IPS DF 19.7 (cell line): ENCODE measurements at regions not wholly inside any gene's neighbourhood (a gene's known extent, or its start where the extent isn't known, plus 50 kb on each side); places are given as distances from the start of the nearest gene placed in this dataset.

ENCODE experiments used
- DNase-seq: peaks from one replicate; pipeline ENCODE4 v3.0.0-alpha.2; 2013; ENCODE audit warnings: low read depth, low spot score

DNA sequence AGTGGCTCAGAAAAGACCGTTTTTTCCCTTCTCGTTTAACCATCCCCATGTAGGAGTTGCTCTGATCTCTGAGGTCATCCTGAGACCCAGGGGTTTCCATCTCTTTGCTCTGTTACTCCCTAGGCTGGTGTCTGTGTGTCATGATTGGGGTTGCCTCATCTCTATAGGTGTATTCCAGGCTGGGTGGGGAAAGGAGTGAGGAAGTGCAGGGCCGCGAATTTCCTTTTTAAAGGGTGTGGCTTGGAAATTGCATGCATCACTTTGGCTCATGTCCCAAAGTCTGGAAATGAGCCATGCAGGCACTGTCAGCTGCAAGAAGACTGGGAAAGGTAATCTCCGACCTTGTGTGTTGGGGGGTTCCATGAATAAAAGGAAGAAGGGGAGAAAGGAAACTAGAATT lies 201.9 kb downstream of the AACS start:
- DNase-seq: no peak

DNA sequence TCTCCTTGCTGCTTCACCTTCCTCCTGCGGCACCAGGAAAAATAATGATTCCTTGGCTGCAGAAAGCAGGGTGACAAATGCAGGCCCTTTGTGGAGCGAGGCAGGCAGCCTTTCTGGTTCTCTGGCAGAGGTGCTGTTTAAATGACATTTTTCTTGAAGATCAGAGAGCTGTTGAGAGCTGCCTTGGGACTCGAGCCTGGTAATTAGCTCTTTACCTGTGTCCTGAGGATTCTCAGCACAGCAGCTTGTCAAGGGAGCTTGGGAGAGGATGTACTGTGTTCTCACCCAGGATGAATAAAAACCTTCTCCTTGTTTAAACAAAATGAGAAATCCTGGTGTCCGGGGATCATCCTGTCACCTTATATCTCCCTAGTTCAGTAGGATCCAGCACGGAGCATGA lies 204.0 kb downstream of the AACS start:
- no peak for DNase-seq

DNA sequence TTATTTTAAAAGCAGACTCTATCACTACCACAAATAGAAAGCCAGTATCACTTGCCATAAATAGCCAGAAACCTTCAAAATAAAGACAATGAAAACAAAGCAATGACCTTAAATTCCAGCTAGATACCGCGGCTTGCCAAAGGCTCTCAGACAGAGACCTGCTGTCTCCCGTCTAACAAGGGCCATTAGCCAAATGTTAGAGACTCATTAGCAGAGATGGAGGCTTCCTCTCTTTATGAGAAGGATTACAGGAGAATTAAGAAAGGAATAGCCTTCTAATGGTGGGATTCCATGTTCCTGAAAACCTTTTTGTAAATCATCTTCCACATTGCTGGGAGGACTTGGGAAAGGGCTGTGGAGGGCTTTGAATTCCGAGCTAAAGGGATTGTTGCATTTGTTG lies 206.7 kb downstream of the AACS start:
- DNase-seq: no peak

DNA sequence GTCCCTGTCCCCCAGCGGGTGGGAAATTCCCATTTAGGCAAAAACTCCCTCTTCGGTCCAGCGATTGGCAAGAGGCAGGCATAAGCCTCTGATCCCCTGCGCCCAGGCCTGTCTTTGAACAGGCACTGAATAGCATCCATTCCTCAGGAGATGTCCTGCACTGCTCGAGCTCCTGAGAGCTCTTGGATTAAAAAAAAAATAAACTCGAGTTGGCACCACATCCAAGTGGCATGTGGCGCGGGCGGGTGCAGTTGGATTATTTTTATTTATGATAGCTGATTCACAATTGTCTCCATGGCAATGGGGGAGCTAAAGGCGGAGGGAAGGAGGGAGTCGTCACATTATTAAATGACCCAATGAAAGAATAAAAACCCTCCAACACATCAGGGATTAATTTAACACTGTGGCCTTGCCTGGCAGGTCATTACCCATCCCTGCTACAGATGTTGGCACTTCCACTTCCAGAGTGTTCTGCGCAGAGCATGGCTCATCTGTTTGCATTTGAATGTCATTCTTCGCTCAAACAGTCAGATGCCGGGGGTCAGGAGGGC lies 207.2 kb downstream of the AACS start:
- no peak for DNase-seq

DNA sequence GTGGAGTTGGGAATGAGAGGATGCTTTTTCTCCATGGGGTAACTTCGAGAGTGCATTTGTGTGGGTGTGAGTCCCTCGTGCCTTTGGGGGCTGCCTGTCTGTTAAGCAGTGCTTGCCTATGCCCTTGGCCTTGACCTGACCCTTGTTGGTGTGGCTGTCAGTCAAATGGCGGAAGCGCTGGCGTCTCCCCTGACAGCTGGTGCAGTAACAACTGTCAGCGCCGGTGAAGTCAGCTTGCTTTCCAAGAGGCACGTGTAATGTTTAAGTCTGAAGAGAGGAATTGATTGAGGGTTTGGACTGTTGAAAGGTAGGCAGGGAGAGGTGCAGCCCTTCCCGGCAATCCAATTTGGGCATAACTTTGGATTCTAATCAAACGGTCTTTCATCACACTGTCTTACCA lies 211.3 kb downstream of the AACS start:
- DNase-seq: no peak

DNA sequence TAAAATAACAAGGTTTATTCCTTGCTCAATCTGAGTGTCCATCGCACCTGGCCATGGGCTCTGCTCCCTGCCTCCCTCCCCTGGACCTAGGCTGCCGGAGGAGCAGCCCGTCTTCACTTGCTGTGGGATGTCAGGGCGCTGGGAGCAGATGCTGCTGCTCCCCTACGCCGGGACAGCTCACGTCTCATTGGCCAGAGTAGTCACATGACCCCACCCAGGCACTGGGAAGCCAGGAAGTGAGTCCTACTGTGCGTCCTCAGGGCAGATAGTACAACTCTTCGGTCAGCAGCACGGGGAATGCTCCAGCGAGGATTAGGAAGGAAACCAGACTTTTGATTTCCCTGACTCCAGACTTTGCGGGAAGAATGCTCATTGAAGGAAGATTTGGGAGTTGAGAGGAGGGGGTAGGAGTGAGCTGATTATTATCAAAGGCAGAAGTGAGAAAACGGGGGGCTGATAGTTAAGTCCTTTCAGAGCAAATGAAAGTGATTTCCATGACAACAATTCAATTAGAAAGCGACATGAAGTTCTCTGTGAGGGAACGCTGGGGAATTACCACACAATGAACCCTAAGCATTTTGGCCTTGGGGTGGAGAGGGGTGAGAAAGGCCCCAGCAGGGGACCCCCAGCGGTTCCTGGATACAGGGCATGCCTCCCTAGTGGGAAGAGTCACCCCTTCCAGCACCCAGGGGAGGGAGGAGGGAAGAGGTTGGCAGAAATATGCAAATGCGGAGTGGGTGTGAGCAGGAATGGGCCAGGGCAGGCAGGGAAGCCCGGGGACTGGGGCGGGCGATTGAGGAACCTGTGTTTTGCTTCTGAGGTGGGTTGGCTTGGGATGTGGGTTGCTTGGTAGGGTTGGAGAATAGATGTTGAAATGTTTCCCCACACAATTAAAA lies 215.5 kb downstream of the AACS start:
- peak; percentile 72 for DNase-seq

DNA sequence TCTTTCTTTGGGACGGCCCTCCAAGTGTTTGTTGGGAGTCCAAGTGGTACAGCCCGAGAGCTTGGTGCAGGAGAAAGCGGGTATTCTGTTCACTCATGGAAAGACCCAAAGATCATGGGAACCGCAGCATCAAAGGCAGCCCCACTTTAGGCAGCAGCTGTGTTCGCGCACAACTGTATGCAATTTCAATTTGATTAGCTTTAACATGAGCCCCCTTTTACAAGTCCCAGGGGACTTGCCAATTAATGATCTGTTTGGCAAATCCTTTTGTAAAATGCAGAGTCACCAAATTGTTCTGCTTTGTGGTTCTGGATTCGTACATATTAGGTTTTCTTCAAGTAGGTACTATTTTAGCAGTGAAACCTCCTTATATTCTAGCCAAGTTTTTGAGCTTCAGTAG lies 217.7 kb downstream of the AACS start:
- DNase-seq: no peak

DNA sequence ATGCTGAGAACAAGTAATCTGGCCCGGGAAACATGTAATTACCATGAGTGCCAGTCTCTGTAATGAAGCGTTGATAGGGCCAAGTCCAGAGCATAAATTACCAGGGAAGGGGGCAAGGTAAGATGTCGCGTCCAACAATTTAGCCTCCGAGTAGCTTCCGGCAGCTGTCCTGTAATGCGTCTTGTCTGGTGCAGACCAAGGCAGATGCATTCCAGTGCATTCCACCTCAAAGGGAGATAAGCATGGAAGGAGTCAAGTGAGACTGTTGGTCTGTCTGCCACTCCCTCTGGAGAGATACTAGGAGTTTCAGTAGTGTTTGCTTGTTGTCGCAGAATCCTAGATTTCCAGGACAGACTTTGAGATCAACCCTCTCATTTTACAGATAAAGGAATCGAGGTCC lies 218.3 kb downstream of the AACS start:
- DNase-seq: no peak

DNA sequence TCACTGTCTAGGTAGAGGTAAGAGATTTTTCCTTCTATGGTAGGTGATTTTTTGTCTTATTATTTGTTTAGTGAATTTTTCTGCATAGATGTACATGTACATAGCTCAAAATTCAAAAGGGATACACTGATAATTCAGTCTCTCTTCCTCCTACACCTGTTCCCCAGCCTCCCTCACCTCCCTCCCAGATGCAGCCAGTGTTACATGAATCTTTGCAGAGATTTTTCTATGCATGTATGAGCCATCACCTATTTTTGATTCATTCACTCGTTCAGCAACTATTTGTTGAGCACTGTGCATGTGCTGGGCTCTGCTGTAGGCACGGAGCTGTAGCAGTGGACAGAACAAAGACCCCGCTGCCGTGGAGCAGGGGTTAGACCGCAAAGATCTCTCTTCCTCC lies 218.9 kb downstream of the AACS start:
- no peak for DNase-seq

DNA sequence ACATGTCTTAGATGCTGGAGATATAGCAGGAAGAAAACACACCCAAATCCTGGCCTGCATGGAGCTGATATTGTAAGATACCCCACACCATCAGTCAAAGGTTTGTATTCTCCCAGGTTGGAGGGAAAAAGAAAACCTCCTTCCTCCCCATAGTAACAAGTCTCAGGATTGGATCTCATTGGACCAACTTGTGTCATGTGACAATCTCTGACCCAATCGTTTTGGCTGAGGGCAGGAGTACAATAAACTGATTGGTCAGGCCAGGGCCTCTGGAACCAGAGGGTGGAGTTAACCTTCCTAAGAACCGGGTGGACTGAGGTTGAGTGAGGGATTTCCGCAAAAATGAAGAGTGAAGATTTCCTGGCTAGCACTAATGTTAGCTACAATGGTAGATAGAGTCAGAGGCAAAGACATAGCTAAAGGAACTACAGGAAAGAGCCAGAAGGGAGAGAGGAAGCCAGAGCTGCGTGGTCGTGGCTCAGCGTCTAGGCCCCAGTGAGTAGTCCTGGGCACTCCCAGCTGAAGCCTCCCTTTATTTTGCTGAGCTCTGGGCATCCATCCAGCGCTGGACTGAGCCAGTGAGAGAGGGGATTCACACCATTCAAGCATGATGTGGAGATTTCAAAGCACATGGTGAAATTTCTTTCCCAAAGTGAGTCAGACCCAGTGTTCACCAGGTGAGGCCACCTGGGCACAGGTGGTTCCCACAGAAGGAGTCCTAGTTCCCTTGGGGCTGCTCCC lies 219.9 kb downstream of the AACS start:
- peak; percentile 45 for DNase-seq

DNA sequence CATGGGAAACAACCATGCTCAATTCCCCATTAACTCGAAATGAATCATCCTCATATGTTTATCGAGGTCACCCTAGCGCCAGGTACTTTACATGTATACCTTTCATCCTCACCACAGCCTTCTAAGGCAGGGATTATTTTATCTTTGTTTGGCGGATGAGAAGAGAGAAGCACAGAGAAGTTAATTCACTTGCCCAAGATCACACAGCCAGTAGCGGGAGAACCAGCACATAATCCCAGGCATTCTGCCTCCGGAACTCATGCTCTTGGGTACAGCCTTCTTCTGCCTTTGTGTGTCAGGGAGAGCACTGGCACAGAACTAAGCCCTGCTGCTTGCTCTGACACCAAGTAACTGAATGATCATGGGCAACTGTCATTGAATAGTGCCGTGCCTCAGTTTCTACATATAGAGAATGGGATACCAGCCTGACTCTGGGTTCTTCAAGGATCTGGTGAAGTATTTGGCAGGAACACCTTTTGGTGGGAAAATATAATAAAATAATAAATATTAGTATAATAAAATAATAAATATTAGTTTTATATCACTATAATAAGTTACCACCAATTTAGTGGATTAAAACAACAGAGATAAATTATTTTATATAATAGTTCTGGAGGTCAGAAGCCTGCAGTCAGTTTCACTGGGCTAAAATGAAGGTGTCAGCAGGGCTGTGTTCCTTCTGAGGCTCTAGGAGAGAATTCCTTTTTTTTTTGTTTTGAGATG lies 220.9 kb downstream of the AACS start:
- DNase-seq: no peak

DNA sequence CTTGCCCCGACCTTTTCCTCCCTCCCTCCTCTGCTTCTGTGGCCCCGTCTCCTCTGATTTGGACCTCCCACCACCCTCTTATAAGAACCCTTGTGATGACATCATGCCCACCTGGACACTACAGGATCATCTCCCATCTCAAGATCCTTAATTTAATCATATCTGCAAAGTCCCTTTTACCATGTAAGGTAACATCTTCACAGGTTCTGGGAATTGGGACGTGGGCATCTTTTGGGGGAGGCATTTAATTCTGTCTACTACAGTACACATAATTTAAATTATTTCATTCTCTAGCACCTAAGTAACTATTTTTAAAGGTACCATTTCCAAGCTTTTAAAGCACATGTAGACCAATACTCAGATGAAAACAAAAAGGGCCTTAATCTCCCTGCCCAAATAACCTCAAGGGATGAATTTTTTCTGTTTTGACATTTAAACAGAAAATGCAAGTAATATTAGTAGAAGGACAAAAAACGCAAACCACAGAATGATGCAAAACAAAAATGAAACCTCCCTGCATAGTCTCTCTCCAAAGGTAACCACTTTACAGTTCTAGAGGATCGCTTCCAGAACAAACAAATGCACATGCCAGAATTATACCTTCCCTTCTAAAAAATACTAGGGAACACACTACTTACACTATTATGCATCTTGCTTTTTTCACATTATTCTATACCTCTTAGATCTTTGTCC lies 222.1 kb downstream of the AACS start:
- DNase-seq: no peak

DNA sequence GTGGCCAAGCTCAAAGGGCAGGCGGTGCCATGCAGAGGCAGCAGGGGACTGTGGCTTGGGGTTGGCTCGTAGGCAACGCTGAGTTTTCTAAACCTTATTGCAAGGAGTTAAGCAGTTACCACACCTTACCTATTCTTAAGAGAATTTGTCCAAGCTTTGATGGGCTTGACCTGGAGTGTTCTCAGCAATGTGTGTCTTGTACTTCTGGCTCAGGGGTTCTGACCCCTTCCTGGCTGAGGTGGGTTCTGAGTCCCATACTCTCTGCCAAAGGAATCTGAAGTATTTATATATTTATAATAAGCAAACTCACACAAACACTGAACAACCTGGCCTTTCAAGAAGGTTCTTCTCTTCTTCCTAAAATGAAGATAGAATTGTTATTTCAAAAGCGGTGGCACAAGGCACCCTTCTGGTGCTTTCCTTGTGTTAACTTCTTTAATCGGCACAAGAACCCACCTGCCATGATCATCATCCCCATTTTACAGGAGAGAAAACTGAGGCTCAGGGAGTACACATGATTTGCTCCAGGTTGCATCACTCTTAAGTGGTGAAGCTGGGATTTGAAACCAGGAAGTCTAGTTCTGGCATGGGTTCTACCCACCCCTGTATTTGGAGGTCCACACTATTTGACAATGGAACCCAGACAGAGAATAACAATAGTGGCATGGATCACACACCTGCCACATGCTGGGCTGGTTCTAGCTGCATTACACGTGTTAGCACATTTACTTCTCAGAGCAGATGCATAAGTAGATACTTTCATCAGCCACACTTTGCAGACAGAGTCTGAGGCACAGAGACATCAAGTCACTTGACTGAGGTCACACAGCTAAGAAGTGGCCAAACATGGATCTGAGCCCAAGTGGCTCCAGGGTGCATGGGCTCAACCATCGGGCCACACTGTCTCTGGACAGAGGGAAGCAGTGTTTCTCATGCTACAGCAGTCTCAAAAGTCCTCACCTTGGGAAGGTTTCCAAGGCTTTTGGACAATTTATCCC lies 224.0 kb downstream of the AACS start:
- DNase-seq: no peak

DNA sequence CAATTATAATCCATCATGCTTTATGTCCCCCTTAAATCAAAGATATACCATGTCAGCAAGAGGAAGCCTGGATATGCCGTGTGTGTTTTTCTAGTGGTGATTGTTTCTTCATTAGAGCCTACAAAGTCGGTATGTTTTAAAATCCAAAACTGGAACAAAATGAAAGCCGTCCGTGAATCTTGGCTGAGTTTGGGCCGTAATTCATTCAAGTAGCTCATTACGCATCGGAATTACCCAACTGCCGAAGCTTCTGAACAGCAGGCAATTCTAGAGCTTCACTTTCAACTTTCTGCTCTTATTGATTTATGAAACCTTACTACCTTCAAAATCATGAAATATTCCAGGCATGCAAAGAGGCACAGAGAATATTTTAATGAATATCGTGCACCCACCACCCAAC lies 224.7 kb downstream of the AACS start:
- DNase-seq: no peak

DNA sequence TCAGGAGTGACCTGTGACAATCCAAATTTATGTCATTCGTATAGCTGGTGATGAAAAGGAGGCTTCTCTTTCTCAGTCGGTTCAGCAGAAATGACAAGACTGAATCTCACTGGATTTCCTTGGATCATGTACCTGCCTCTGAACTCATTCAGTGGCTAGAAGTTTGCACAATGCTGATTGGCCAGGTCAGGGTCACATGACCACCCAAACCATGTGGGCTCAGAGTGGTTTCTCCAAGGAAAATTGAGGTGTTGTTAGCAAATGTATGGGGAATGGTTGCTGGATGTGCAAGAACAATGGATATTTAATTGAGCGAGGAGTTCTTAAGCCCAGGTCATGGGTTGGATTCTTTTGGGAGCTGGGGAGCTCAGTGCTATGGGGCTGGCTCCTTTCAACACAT lies 227.5 kb downstream of the AACS start:
- peak; percentile 9 for DNase-seq

DNA sequence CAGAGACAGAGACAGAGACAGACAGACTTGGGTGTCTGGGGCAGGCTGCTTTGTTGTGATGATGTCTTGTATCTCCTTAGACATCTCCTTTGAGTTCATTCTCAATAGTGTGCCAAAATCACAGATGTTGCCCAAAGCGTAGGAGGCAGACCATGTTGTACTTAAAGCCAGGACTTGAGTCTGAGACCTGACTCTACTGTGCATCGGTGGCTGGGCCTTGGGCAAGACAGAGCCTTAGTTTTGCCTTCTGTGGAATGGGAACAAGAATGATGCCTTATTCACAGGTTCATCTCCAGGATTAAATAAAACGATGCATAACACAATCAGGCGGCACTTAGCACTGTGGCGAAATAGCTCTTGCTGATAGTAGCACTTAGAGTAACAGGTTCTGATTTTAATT lies 230.3 kb downstream of the AACS start:
- no peak for DNase-seq

DNA sequence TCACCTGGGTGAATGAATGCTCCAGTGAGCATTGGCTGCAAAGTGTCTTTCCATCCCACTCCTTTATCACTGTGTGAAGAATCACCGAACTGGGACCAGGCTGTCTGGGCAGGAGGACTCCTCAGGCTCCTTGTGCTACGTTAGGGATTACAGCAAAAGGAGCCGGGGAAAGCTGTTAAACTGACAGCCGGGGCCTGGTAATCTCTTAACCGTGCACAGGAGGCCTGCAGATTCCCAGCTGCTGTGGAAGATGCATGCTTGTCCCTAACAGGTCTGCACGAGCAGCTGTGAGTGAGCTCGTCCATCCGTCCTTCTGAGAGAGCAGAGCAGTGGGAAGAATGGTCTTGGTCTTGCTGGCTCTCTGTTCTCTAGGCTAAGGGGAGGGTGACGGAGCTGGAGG lies 231.5 kb downstream of the AACS start:
- no peak for DNase-seq

DNA sequence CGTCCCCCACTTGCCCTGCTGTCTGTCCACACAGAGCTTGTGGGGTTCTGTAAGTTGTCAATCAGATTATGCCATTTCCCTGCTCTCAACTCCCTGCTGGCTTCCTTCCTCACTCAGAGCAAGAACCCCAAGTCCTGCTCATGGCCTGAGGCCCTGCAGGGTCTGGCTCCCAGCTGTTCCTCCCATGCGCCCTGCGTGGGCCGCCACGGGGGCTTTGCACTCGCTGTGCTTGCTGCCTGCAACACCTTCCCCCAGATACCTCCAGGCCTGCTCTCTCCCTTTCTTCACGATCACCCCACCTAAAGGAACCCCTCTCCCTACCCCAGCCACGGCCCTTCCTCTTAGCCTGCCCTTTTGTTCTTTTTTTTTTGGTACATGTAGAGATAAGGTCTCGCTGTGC lies 234.6 kb downstream of the AACS start:
- no peak for DNase-seq

DNA sequence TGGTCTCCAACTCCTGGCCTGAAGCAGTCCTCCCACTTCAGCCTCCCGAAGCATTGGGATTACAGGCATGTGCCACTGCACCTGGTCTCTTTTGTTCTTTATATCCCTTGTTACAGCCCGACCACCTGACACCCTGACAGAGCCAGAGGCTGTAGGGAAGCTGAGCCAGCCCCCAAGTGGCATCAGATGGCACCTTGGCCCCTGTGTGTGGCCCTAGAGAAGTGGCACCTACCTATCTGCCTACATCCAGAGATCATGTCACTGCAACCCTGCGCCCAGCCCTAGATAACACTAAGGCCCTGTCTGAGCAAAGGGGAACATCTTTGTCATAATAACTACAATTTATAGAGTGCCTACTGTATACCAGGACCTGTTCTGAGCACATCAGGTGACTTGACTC lies 235.0 kb downstream of the AACS start:
- DNase-seq: no peak

DNA sequence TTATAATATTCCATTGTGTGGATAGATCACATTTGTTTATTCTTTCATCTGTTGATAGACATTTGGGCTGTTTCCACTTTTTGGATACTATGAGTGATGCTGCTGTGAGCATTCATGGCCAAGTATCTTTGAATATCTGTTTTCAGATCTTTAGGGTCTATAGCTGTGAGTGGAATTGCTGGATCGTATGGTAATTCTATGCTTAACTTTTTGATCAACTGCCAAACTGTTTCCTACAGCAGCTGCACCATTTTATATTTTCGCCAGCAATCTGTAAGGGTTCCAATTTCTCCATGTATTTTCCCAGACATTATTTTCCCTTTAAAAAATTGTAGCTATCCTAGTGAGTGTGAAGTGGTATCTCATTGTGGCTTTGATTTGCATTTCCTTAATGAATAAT lies 238.1 kb downstream of the AACS start:
- no peak for DNase-seq
